GM19043 (cell line): ENCODE measurements at regions not wholly inside any gene's neighbourhood (a gene's known extent, or its start where the extent isn't known, plus 50 kb on each side); places are given as distances from the start of the nearest gene placed in this dataset.
"Not testable (repeated sequence)": the region's sequence is repeated elsewhere in the genome, so short reads cannot be mapped to it uniquely, and the experiment has no call there.

Experiments
- ATAC-seq: cut with Tn5 transposase; IDR thresholded peaks from one replicate; pipeline ENCODE4 v1.9.1; 2021; ENCODE audit warnings: low read depth; ENCODE audit not compliant: unreplicated experiment

DNA sequence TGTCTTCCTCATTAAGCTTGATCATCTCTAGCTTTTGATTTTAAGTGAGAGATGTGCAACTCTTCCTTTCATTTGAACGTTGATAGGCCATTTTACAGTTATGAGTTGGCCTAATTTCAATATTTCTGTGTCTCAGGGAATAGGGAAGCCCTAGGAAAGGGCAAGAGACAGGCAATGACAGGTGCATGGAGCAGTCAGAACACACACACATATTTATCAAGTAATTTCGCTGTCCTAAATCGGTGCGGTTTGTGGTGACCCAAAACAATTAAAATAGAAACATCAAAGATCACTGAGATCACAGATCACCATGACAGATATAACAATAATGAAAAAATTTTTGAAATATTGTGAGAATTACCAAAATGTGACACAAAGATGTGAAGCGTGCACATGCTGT is 87.7 kb upstream of the LSM6 start:
- no peak for ATAC-seq

- ATAC-seq: no peak
Measured at GRCh38 chr4:146076081-146076480, 99.4 kb upstream of the LSM6 start.

GRCh38 chr4:146073517-146073916 is 102.0 kb upstream of the LSM6 start:
- peak; percentile 64 for ATAC-seq

GRCh38 chr4:146072376-146072775 is 103.1 kb upstream of the LSM6 start:
- no peak for ATAC-seq

GRCh38 chr4:146071390-146071789 is 104.1 kb upstream of the LSM6 start:
- no peak for ATAC-seq

DNA sequence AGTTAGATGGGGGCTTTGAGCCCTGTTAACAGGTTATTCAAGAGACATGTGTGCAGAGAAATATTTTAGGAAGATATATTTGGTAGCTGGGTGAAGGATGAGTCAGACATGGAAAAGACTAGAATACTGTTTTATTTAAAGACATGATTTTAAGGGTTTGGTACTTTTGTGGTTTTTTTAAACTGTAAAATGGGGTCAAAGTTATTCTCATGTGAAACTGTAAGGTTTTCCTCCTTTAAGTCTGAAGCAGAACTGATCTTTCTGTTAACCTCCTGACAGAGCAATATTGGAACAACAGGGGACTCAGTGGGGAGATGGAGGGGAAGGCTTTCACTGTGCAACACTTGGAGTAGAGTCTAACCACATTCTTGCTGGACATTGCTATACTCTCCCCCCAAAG is 112.4 kb upstream of the LSM6 start:
- peak; percentile 23 for ATAC-seq

GRCh38 chr4:146062340-146062739 is 113.2 kb upstream of the LSM6 start:
- ATAC-seq: no peak

DNA sequence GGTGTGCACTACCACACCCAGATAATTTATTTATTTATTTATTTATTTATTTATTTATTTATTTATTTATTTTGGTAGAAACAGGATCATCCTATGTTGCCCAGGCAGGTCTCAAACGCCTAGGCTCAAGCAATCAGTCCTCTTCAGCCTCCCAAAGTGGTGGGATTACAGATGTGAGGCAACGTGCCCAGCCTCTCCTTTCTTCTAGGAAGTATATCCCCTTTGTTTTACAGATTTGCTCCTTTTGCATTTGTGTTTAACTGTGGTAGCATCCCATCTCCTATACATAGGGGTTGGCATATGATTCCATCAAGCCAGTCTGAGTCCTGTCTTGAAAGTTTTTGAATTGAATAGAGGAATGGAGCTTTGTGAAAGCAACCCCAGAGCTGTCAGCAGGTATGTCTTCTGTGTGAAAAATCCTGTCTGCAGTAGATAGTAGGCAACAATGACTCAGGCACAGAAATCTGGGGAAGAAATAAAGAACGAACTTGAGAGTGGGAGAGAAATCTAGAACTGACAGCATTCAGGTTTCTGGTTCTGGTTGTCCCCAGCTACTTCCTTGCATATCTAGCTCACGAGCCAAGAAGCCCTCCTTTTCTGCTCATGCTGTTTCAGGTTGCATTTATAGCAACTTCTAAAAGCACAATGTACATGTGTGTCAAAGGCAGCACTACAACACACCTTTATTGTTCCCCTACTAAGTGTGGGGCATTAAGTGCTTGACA is 113.7 kb upstream of the LSM6 start:
- ATAC-seq: no peak

DNA sequence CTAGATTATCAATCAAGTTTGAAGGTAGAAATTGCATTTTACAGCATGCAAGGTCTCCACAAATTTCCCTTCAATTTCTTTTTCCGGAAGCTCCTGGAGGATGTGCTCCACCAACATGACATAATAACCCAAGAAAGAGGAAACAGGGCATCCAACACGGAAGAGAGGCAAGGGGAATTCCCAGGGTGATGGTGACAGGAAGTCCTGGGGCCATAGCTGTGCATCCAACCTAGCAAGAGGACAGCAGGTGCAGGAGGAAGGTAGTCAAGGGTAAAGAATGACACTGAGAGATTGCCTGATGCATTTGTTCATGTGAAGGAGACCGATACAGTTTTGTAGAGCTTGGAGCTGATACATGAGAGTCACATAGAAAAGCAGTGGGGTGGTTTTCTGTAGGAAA is 115.7 kb upstream of the LSM6 start:
- ATAC-seq: peak; percentile 86

DNA sequence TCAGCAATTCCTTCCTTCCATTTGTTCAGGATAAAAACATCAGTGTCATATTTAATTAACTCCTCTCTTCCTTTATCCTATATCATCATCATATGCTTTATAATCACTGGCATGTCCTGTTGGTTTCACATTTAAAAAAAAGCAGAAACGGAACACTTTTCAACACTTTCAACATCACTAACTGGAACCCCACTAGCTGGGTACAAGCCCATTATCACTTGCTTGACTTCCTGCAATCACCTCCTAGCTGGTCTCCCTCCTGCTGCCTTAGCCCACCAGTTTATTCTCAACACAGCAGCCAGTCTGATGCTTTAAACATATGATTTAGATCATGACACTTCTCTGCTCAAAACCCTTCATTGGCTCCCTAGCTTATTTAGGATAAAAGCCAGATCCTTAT is 116.4 kb upstream of the LSM6 start:
- no peak for ATAC-seq

GRCh38 chr4:146058531-146058930 is 117.0 kb upstream of the LSM6 start:
- ATAC-seq: no peak

GRCh38 chr4:146054676-146055075 is 116.1 kb upstream of the ZNF827 start:
- no peak for ATAC-seq

GRCh38 chr4:146053891-146054290 is 115.3 kb upstream of the ZNF827 start:
- no peak for ATAC-seq

- ATAC-seq: no peak
Measured at GRCh38 chr4:146051728-146052391, 113.2 kb upstream of the ZNF827 start.

DNA sequence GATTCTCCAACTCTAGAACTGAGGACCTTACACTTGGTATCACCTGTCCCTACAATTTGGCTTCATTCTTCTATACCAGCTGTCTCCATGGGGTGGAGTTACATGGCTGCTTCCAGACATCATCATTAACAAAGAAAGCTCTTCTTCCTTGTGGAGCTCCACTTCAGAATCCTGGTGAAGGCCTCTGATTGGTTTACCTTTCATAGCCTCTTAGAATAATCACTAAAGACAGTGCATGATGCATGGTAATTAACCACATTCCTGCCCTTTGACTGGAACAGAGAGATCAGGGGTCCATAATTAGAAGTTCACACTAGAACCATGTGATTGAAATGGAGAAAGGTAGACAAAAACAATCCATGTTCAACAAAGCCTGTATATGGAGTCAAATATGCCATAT is 112.6 kb upstream of the ZNF827 start:
- no peak for ATAC-seq

- peak; percentile 92 for ATAC-seq
Measured at GRCh38 chr4:146049802-146050201, 111.2 kb upstream of the ZNF827 start.

DNA sequence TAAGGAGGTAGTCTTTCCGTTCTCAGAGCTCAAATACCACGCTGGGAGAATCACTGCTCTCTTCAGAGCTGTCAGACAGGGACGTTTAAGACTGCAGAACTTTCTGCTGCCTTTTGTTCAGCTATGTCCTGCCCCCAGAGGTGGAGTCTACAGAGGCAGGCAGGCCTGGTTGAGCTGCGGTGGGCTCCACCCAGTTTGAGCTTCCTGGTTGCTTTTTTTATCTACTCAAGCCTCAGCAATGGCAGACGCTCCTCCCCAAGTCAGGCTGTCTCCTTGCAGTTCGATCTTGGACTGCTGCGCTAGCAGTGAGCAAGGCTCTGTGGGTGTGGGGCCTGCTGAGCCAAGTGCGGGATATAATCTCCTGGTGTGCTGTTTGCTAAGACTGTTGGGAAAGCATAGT is 109.1 kb upstream of the ZNF827 start:
- not testable (repeated sequence) for ATAC-seq

- no peak for ATAC-seq
Measured at GRCh38 chr4:146041139-146042004, 102.7 kb upstream of the ZNF827 start.

- no peak for ATAC-seq
Measured at GRCh38 chr4:146040623-146041022, 102.0 kb upstream of the ZNF827 start.

GRCh38 chr4:146033149-146033548 is 94.5 kb upstream of the ZNF827 start:
- no peak for ATAC-seq

DNA sequence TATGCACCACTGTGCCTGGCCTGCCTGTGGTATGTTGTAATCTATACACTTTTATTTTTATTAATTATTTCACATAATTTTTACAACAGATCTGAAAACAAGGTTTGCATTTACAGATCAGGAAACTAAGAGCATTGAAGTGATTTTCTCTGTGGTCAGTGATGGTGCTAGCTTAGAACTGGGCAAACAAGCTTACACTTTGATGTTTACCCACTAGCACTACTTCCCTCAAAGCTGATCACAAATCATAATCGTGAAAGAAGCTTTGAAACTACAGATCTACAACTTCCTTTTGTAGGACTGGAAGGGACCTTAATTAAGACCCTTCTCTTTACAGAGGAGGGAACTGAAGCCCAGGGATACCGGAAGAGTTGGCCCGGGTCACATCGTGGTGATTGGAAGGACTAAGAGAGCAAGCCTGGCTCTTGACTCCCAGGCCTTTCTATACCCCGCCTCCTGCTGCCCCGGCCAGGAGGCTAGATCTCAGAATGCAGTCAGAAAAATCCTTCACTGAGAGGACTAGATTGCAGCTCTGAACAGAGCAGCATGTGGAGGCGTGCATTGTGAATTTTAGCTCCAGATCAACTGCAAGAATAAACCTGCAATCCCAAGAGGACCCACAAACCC is 93.7 kb upstream of the ZNF827 start:
- ATAC-seq: no peak
